Endodermal cell (in vitro differentiated cells): ENCODE measurements at regions not wholly inside any gene's neighbourhood (a gene's known extent, or its start where the extent isn't known, plus 50 kb on each side); places are given as distances from the start of the nearest gene placed in this dataset.

Experiments used
- DNase-seq: peaks from one replicate; pipeline ENCODE4 v3.0.0-alpha.2; 2017
- H3K27ac ChIP-seq: 2 replicates; pipeline ENCODE4 v1.5.1; 2013; ENCODE audit warnings: mild to moderate bottlenecking, low read depth, low read length, moderate library complexity
- H3K27me3 ChIP-seq: 2 replicates; pipeline ENCODE4 v1.6.1; 2013; ENCODE audit warnings: mild to moderate bottlenecking, low read length, moderate library complexity; ENCODE audit not compliant: insufficient read depth, control insufficient read depth, poor library complexity, severe bottlenecking
- H3K36me3 ChIP-seq: 2 replicates; pipeline ENCODE4 v1.7.0; 2013; ENCODE audit warnings: mild to moderate bottlenecking, low read length, moderate library complexity; ENCODE audit not compliant: control insufficient read depth, insufficient read depth
- H3K4me1 ChIP-seq: one replicate; pipeline ENCODE4 v1.7.0; 2013; ENCODE audit warnings: low read length; ENCODE audit not compliant: control insufficient read depth, insufficient read depth
- H3K4me3 ChIP-seq: 2 replicates; pipeline ENCODE4 v1.5.1; 2013; ENCODE audit warnings: mild to moderate bottlenecking, low read length, moderate library complexity
- H3K9ac ChIP-seq: 2 replicates; pipeline ENCODE4 v1.6.1; 2013; ENCODE audit warnings: mild to moderate bottlenecking, low read length, moderate library complexity; ENCODE audit not compliant: poor library complexity, severe bottlenecking; ENCODE audit errors: extremely low read depth
- H3K9me3 ChIP-seq: 2 replicates; pipeline ENCODE4 v1.6.1; 2013; ENCODE audit warnings: mild to moderate bottlenecking, low read length, moderate library complexity; ENCODE audit not compliant: control insufficient read depth
- H3K27ac Mint-ChIP-seq: 2 replicates; pipeline ENCODE4 v1.8.0; 2020; ENCODE audit warnings: mixed read lengths
- H3K27me3 Mint-ChIP-seq: 2 replicates; pipeline ENCODE4 v1.8.0; 2021; ENCODE audit warnings: mild to moderate bottlenecking, mixed read lengths; ENCODE audit not compliant: insufficient read depth
- H3K36me3 Mint-ChIP-seq: 2 replicates; pipeline ENCODE4 v1.8.0; 2020; ENCODE audit warnings: low read depth, mixed read lengths
- H3K4me1 Mint-ChIP-seq: 2 replicates; pipeline ENCODE4 v1.8.0; 2020; ENCODE audit warnings: mixed read lengths
- H3K4me3 Mint-ChIP-seq: 2 replicates; pipeline ENCODE4 v1.8.0; 2020; ENCODE audit warnings: mild to moderate bottlenecking, moderate library complexity, mixed read lengths
- H3K9me3 Mint-ChIP-seq: 2 replicates; pipeline ENCODE4 v1.8.0; 2020; ENCODE audit warnings: mild to moderate bottlenecking, mixed read lengths
- WGBS, 2 experiments: methylation state at CpG; one replicate each; pipeline versions ENCODE4 v1.1.5 to v1.1.7; 2013; ENCODE audit warnings: missing lambda C conversion rate in 2 of 2, mixed read lengths in 1 of 2; ENCODE audit not compliant: insufficient coverage in 1 of 2, insufficient read length in 1 of 2; 5-methylcytosine and 5-hydroxymethylcytosine counted together
- TF ChIP-seq, protein P1 (sequence below): fragments of 200-600 bp; sonication (generic); conservative IDR thresholded peaks from 2 replicates; pipeline ENCODE4 v1.5.0; 2021; ENCODE audit warnings: antibody characterized with exemption, mild to moderate bottlenecking

- no peak for DNase-seq
- Mint-ChIP-seq H3K36me3 (no peaks in the 10 kb centered on the region), H3K4me1 (peaks cover 9% of the 10 kb centered on the region), H3K27me3 (peaks cover 16% of the 10 kb centered on the region), H3K9me3 (no peaks in the 10 kb centered on the region), H3K4me3 (no peak overlapping the region), H3K27ac (no peak overlapping the region)
- no peak overlapping the region for H3K4me3 ChIP-seq
- TF ChIP-seq, protein P1, sequence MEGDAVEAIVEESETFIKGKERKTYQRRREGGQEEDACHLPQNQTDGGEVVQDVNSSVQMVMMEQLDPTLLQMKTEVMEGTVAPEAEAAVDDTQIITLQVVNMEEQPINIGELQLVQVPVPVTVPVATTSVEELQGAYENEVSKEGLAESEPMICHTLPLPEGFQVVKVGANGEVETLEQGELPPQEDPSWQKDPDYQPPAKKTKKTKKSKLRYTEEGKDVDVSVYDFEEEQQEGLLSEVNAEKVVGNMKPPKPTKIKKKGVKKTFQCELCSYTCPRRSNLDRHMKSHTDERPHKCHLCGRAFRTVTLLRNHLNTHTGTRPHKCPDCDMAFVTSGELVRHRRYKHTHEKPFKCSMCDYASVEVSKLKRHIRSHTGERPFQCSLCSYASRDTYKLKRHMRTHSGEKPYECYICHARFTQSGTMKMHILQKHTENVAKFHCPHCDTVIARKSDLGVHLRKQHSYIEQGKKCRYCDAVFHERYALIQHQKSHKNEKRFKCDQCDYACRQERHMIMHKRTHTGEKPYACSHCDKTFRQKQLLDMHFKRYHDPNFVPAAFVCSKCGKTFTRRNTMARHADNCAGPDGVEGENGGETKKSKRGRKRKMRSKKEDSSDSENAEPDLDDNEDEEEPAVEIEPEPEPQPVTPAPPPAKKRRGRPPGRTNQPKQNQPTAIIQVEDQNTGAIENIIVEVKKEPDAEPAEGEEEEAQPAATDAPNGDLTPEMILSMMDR = no peak
- 93 to 98% methylated on average over 6 to 7 of the region's 7 CpGs for WGBS, 2 experiments
- H3K9me3 ChIP-seq = no peaks in the 10 kb centered on the region
- no peaks in the 10 kb centered on the region for H3K4me1 ChIP-seq
- H3K27me3 ChIP-seq = no peaks in the 10 kb centered on the region
- no peaks in the 10 kb centered on the region for H3K36me3 ChIP-seq
- H3K27ac ChIP-seq = no peak overlapping the region
- H3K9ac ChIP-seq = no peak overlapping the region
Measured at GRCh38 chr2:66235428-66235827, 199.5 kb upstream of the MEIS1 start.

GRCh38 chr2:66233981-66234380, 200.9 kb upstream of the MEIS1 start:
- Mint-ChIP-seq H3K4me3 (no peak overlapping the region), H3K27ac (no peak overlapping the region), H3K36me3 (no peaks in the 10 kb centered on the region)

GRCh38 chr2:66228128-66228547, 206.8 kb upstream of the MEIS1 start:
- Mint-ChIP-seq H3K27me3 (peaks cover 5% of the 10 kb centered on the region), H3K4me1 (peaks cover 4% of the 10 kb centered on the region), H3K4me3 (no peak overlapping the region), H3K27ac (no peak overlapping the region), H3K36me3 (no peaks in the 10 kb centered on the region), H3K9me3 (no peaks in the 10 kb centered on the region)
- no peaks in the 10 kb centered on the region for H3K4me1 ChIP-seq
- TF ChIP-seq, protein P1 = no peak
- 71% methylated on average over 4 of the region's 4 CpGs; no CpG with 5 or more reads in 1 of the 2 experiments for WGBS, 2 experiments
- DNase-seq = no peak
- no peak overlapping the region for H3K4me3 ChIP-seq
- H3K36me3 ChIP-seq = no peaks in the 10 kb centered on the region
- no peak overlapping the region for H3K27ac ChIP-seq
- no peak overlapping the region for H3K9ac ChIP-seq
- no peaks in the 10 kb centered on the region for H3K9me3 ChIP-seq
- H3K27me3 ChIP-seq = no peaks in the 10 kb centered on the region

More at GRCh38 chr2:66233981-66234380, 200.9 kb upstream of the MEIS1 start:
- H3K9ac ChIP-seq = no peak overlapping the region
- Mint-ChIP-seq H3K4me1 (peaks cover 4% of the 10 kb centered on the region), H3K27me3 (peaks cover 16% of the 10 kb centered on the region), H3K9me3 (no peaks in the 10 kb centered on the region)
- no peaks in the 10 kb centered on the region for H3K36me3 ChIP-seq
- no peak for DNase-seq
- H3K27me3 ChIP-seq = no peaks in the 10 kb centered on the region
- H3K4me3 ChIP-seq = no peak overlapping the region
- TF ChIP-seq, protein P1 = no peak
- 97 to 100% methylated on average over 1 to 2 of the region's 2 CpGs for WGBS, 2 experiments
- H3K27ac ChIP-seq = no peak overlapping the region
- no peaks in the 10 kb centered on the region for H3K4me1 ChIP-seq
- H3K9me3 ChIP-seq = no peaks in the 10 kb centered on the region
